GM12878 (cell line): ENCODE measurements at regions not wholly inside any gene's neighbourhood (a gene's known extent, or its start where the extent isn't known, plus 50 kb on each side); places are given as distances from the start of the nearest gene placed in this dataset.

Source experiments
- ATAC-seq: fragments of 200-7000 bp; cut with Tn5 transposase; 3 replicates; pipeline ENCODE4 v1.9.1; 2020; ENCODE audit warnings: mild to moderate bottlenecking, moderate library complexity
- BruUV-seq: library from RNA; stranded (reverse); fragments of 400-500 nt; replicated peaks from 2 replicates; lab custom pipeline; 2021; lab: Mats Ljungman, UMichigan
- CTCF ChIA-PET: fragments of 300-600 bp; sonication (Branson Sonifier 250); formaldehyde crosslinking; extraction: SDS; loops from one replicate; lab custom pipeline; 2021; ENCODE audit warnings: inconsistent platforms; lab: Yijun Ruan, JAX
- POLR2A ChIA-PET: fragments of 350-600 bp; formaldehyde crosslinking; extraction: SDS; loops from one replicate; lab custom pipeline; 2021; ENCODE audit warnings: inconsistent platforms; lab: Charles Lee
- RAD21 ChIA-PET: fragments of 300-600 bp; sonication (Branson Sonifier 250); formaldehyde crosslinking; loops from one replicate; lab custom pipeline; 2023; ENCODE audit warnings: antibody characterized with exemption; ENCODE audit not compliant: unreplicated experiment; lab: Charles Lee
- SMC1A ChIA-PET: fragments of 300-600 bp; sonication (Branson Sonifier 250); formaldehyde crosslinking; loops from one replicate; lab custom pipeline; 2023; ENCODE audit not compliant: unreplicated experiment, uncharacterized antibody; lab: Charles Lee
- DNase-seq: peaks from one replicate; pipeline ENCODE4 v3.0.0-alpha.2; 2011; ENCODE audit warnings: low read depth, low spot score
- FAIRE-seq: peaks from 3 replicates; lab custom pipeline; 2011; peaks lifted over from hg19 to GRCh38; lab: Jason Lieb, UNC
- H2AFZ ChIP-seq: 2 replicates; pipeline ENCODE4 v1.6.0; 2011; ENCODE audit warnings: low read depth, low read length, control low read depth; ENCODE audit not compliant: control insufficient read depth
- H3K27ac ChIP-seq: 2 replicates; pipeline ENCODE4 v1.5.1; 2011; ENCODE audit warnings: control low read depth; ENCODE audit not compliant: control insufficient read depth, insufficient read depth
- H3K27me3 ChIP-seq, 2 experiments: replicated peaks in 1 of 2; 2 replicates each; pipeline versions ENCODE4 v1.6.0 to v1.6.1; 2011; ENCODE audit warnings: low read length in 1 of 2; ENCODE audit not compliant: control insufficient read depth in 2 of 2, insufficient read depth in 2 of 2
- H3K36me3 ChIP-seq, 2 experiments: 2 replicates each; pipeline ENCODE4 v1.5.1; 2011; ENCODE audit warnings: low read length in 1 of 2; ENCODE audit not compliant: control insufficient read depth in 2 of 2, insufficient read depth in 2 of 2
- H3K4me1 ChIP-seq: 2 replicates; pipeline ENCODE4 v1.6.1; 2011; ENCODE audit warnings: mild to moderate bottlenecking, low read length, moderate library complexity, mixed read lengths; ENCODE audit not compliant: control insufficient read depth, insufficient read depth
- H3K4me2 ChIP-seq: 2 replicates; pipeline ENCODE4 v1.6.0; 2011; ENCODE audit warnings: control low read depth; ENCODE audit not compliant: control insufficient read depth, insufficient read depth
- H3K4me3 ChIP-seq: fragments of 200-600 bp; sonication (generic); 2 replicates; pipeline ENCODE4 v1.5.1; 2016
- H3K79me2 ChIP-seq: 2 replicates; pipeline ENCODE4 v1.6.0; 2011; ENCODE audit warnings: low read length; ENCODE audit not compliant: control insufficient read depth, insufficient read depth
- H3K9ac ChIP-seq: 2 replicates; pipeline ENCODE4 v1.8.0; 2011; ENCODE audit warnings: low read length, control low read depth, mixed read lengths; ENCODE audit not compliant: control insufficient read depth, insufficient read depth
- H3K9me3 ChIP-seq: replicated peaks from 3 replicates; pipeline ENCODE4 v1.5.1; 2011; ENCODE audit warnings: mild to moderate bottlenecking, low read length; ENCODE audit not compliant: control insufficient read depth, insufficient read depth
- H4K20me1 ChIP-seq: 2 replicates; pipeline ENCODE4 v1.6.0; 2011; ENCODE audit not compliant: control insufficient read depth, insufficient read depth
- ETV6 ChIP-seq, 2 experiments: fragments of 450-650 bp in 1 of 2; IDR thresholded peaks in 1 of 2; conservative IDR thresholded peaks in 1 of 2; 2 replicates each; pipeline ENCODE4 v1.6.1; 2014; ENCODE audit warnings: antibody characterized with exemption in 1 of 2, borderline replicate concordance in 1 of 2, low read depth in 1 of 2, mild to moderate bottlenecking in 1 of 2, moderate library complexity in 1 of 2
- FOXK2 ChIP-seq: fragments of 450-650 bp; IDR thresholded peaks from 2 replicates; pipeline ENCODE4 v1.6.1; 2017; ENCODE audit warnings: mild to moderate bottlenecking, moderate library complexity
- KDM1A ChIP-seq: fragments of 200-600 bp; sonication (generic); IDR thresholded peaks from 2 replicates; pipeline ENCODE4 v1.6.1; 2016; ENCODE audit warnings: borderline replicate concordance
- NFIC ChIP-seq: IDR thresholded peaks from 2 replicates; pipeline ENCODE4 v1.6.1; 2012; ENCODE audit warnings: low read depth, mild to moderate bottlenecking, inconsistent platforms, low read length, moderate library complexity
- POLR2AphosphoS5 ChIP-seq: IDR thresholded peaks from 2 replicates; pipeline ENCODE4 v1.6.1; 2011; ENCODE audit warnings: mild to moderate bottlenecking, low read length, inconsistent platforms
- RELB ChIP-seq: fragments of 450-650 bp; IDR thresholded peaks from 2 replicates; pipeline ENCODE4 v1.6.1; 2017; ENCODE audit warnings: low read depth, mild to moderate bottlenecking, moderate library complexity
- SMAD1 ChIP-seq: fragments of 450-650 bp; IDR thresholded peaks from 2 replicates; pipeline ENCODE4 v1.6.1; 2018; ENCODE audit warnings: mild to moderate bottlenecking, low read depth; ENCODE audit not compliant: partially characterized antibody
- TARDBP ChIP-seq: IDR thresholded peaks from 2 replicates; pipeline ENCODE4 v1.6.1; 2016; ENCODE audit warnings: borderline replicate concordance
- ZNF24 ChIP-seq: fragments of 450-650 bp; IDR thresholded peaks from 2 replicates; pipeline ENCODE4 v1.6.1; 2017; ENCODE audit warnings: antibody characterized with exemption, mild to moderate bottlenecking
- WGBS: methylation state at CpG from one replicate; pipeline ENCODE4 v1.1.6; 2016; ENCODE audit warnings: low lambda C conversion rate; ENCODE audit not compliant: insufficient replicate concordance, insufficient coverage; ENCODE audit errors: missing lambda C conversion rate; 5-methylcytosine and 5-hydroxymethylcytosine counted together
- in situ Hi-C: fragments of 300-500 bp; cut with MboI; formaldehyde crosslinking; loops from 9 replicates; pipeline ENCODE4 v1.14.3; 2018; ENCODE audit warnings: mixed read lengths
- intact Hi-C: fragments of 100-400 bp; cut with micrococcal nuclease; formaldehyde crosslinking; loops from one replicate; pipeline ENCODE4 v1.14.2; 2022; ENCODE audit not compliant: unreplicated experiment

GRCh38 chr3:17935222-17935621 is 192.8 kb upstream of the TBC1D5 start:
- in situ Hi-C loops, result no loop called here
- no peaks in the 10 kb centered on the region; a peak in 1 of 4 replicates for H3K27me3 ChIP-seq
- RAD21 ChIA-PET, result no interaction called here

More at GRCh38 chr3:17935222-17935621, 192.8 kb upstream of the TBC1D5 start:
- Histone ChIP-seq H3K79me2 (no peaks in the 10 kb centered on the region), H3K4me2 (no peak overlapping the region), H4K20me1 (no peaks in the 10 kb centered on the region), H3K9me3 (no peaks in the 10 kb centered on the region), H2AFZ (no peak overlapping the region), H3K4me1 (no peaks in the 10 kb centered on the region), H3K36me3 (no peaks in the 10 kb centered on the region), H3K27ac (no peak overlapping the region), H3K9ac (no peak overlapping the region), H3K4me3 (no peak overlapping the region)
- POLR2A ChIA-PET, result no interaction called here
- SMC1A ChIA-PET, result interaction anchor here (1.8 kb wide), 1 partner anchor 11 kb away, joined by 4 read pairs; no protein-coding TSS in a partner anchor
- no peak for DNase-seq
- CTCF ChIA-PET, result interaction anchor here (1.9 kb wide), 1 partner anchor 192 kb away, joined by 6 read pairs; no protein-coding TSS in a partner anchor
- intact Hi-C loops, result no loop called here
- ATAC-seq, result no peak
- no TSS peak for BruUV-seq
- FAIRE-seq, result no peak
- 46% methylated on average over 4 of the region's 4 CpGs for WGBS
- TF ChIP-seq FOXK2 (no peak), KDM1A (no peak), ETV6 (conservative IDR thresholded peaks at IDR 0.05 in 1 of 2, IDR thresholded peaks at IDR 0.05 in 1 of 2; ENCODE audit: borderline replicate concordance in 1 of 2, low read depth in 1 of 2) (no peak), SMAD1 (no peak), POLR2AphosphoS5 (no peak), TARDBP (no peak), ZNF24 (no peak), RELB (no peak), NFIC (no peak)
